ENCODE measurements at regions not wholly inside any gene's neighbourhood (a gene's known extent, or its start where the extent isn't known, plus 50 kb on each side); places are given as distances from the start of the nearest gene placed in this dataset.

DNA sequence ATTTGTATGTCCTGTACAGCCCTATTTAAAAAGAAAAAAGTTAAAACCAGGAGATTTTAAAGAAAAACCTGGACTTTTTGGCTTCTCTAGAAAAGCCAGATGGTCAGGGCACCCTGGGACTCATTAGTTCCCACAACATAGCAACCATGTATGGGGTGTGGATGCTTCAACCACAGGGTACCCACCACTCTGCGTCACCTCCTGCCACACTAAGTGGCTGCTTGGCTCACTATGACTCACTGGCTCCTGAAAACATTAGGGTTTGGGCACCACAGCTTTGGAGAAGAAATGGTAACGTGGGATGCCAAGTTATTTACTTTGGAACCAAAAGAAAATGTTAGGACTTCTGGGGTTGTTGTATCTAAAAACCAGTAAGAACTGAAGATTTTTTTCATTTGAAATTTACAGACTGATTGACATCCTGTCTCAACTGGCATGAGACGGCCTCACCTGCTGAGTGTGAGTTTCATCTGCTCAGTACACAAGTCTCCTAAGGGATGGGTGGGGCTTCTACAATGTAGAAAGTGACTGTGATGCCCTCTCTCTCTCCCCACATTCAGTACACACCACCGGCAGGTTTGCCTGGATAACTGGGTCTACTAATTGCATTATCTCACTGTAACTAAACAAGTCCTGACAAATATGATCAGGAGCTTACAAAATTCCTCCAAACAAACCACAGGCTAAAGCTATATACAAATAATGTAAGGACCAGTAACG, 103.9 kb downstream of the ESM1 start:
- Histone ChIP-seq H3K27ac (replicated peaks in 1 of 4) (no peak overlapping the region), H3K36me3 (no peaks in the 10 kb centered on the region), H3K27me3 (peaks cover 0 to 17% (median 0%) of the 10 kb centered on the region in 4 donors), H3K4me3 (no peak overlapping the region), H3K9me3 (no peaks in the 10 kb centered on the region), H3K4me1 (peaks cover 0 to 19% (median 19%) of the 10 kb centered on the region in 4 donors)
- TF ChIP-seq POLR2A (IDR thresholded peaks at IDR 0.05; ENCODE audit: low read depth) (no peak), POLR2AphosphoS5 (IDR thresholded peaks at IDR 0.05) (no peak), EP300 (IDR thresholded peaks at IDR 0.05) (no peak)
- TF ChIP-seq, protein P1, sequence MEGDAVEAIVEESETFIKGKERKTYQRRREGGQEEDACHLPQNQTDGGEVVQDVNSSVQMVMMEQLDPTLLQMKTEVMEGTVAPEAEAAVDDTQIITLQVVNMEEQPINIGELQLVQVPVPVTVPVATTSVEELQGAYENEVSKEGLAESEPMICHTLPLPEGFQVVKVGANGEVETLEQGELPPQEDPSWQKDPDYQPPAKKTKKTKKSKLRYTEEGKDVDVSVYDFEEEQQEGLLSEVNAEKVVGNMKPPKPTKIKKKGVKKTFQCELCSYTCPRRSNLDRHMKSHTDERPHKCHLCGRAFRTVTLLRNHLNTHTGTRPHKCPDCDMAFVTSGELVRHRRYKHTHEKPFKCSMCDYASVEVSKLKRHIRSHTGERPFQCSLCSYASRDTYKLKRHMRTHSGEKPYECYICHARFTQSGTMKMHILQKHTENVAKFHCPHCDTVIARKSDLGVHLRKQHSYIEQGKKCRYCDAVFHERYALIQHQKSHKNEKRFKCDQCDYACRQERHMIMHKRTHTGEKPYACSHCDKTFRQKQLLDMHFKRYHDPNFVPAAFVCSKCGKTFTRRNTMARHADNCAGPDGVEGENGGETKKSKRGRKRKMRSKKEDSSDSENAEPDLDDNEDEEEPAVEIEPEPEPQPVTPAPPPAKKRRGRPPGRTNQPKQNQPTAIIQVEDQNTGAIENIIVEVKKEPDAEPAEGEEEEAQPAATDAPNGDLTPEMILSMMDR (IDR thresholded peaks at IDR 0.05) = no peak
- no peak for DNase-seq (ENCODE audit: extremely low spot score)
- intact Hi-C loops (cut with DNase I) = no loop called here
- 79% methylated on average over 5 of the region's 5 CpGs for WGBS

DNA sequence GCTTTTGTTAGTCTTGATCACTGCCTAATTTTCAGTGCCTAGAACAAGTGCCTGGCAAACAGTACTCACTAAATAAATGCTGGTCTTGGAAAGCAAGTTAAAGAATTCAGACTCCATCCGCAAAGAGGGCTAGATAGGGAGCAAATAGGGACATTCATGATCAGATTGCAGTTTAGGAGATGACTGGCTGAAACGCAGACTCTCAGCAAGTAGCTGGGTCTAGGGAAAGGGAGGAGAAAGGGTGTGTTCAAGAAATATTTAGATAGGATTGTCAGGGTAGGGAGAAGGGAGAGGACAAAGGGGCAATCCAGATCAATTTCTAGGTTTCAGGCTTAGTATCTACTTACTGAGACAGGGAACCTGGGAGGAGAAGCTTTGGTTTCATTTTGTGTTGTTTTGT, 108.4 kb downstream of the ESM1 start:
- TF ChIP-seq POLR2A (IDR thresholded peaks at IDR 0.05; ENCODE audit: low read depth) (no peak), EP300 (IDR thresholded peaks at IDR 0.05) (no peak), POLR2AphosphoS5 (IDR thresholded peaks at IDR 0.05) (no peak)
- TF ChIP-seq, protein P1 (IDR thresholded peaks at IDR 0.05) = no peak
- H3K9me3 ChIP-seq = no peaks in the 10 kb centered on the region
- WGBS = 97% methylated on average over 2 of the region's 2 CpGs
- intact Hi-C loops (cut with DNase I) = no loop called here
- H3K27ac ChIP-seq (replicated peaks in 1 of 4) = no peak overlapping the region
- H3K36me3 ChIP-seq = no peaks in the 10 kb centered on the region
- no peak overlapping the region for H3K4me3 ChIP-seq
- no peaks in the 10 kb centered on the region for H3K4me1 ChIP-seq
- H3K27me3 ChIP-seq = no peaks in the 10 kb centered on the region
- no peak for DNase-seq (ENCODE audit: extremely low spot score)

GRCh38 chr5:54876556-54876955, 108.8 kb downstream of the ESM1 start:
- intact Hi-C loops (cut with DNase I) = no loop called here
- H3K36me3 ChIP-seq = no peaks in the 10 kb centered on the region
- no peaks in the 10 kb centered on the region for H3K4me1 ChIP-seq
- no peaks in the 10 kb centered on the region for H3K9me3 ChIP-seq
- TF ChIP-seq POLR2AphosphoS5 (IDR thresholded peaks at IDR 0.05) (no peak), POLR2A (IDR thresholded peaks at IDR 0.05; ENCODE audit: low read depth) (no peak), EP300 (IDR thresholded peaks at IDR 0.05) (no peak)
- TF ChIP-seq, protein P1 (IDR thresholded peaks at IDR 0.05) = no peak
- DNase-seq (ENCODE audit: extremely low spot score) = no peak
- 76% methylated on average over 6 of the region's 6 CpGs for WGBS
- no peaks in the 10 kb centered on the region for H3K27me3 ChIP-seq
- H3K27ac ChIP-seq (replicated peaks in 1 of 4) = no peak overlapping the region
- no peak overlapping the region for H3K4me3 ChIP-seq

GRCh38 chr5:54874337-54875021, 110.9 kb downstream of the ESM1 start:
- Histone ChIP-seq H3K9me3 (no peaks in the 10 kb centered on the region), H3K4me3 (no peak overlapping the region), H3K27ac (replicated peaks in 1 of 4) (no peak overlapping the region), H3K27me3 (no peaks in the 10 kb centered on the region), H3K36me3 (no peaks in the 10 kb centered on the region), H3K4me1 (no peaks in the 10 kb centered on the region)
- 33% methylated on average over 7 of the region's 7 CpGs for WGBS
- TF ChIP-seq, protein P1 (IDR thresholded peaks at IDR 0.05) = no peak
- no peak for TF ChIP-seq EP300 (IDR thresholded peaks at IDR 0.05)
- TF ChIP-seq POLR2AphosphoS5 (IDR thresholded peaks at IDR 0.05) = no peak
- no peak for TF ChIP-seq POLR2A (IDR thresholded peaks at IDR 0.05; ENCODE audit: low read depth)
- DNase-seq (ENCODE audit: extremely low spot score) = no peak
- intact Hi-C loops (cut with DNase I) = no loop called here

All from esophagus muscularis mucosa (tissue), 4 donors.